HG03442 (cell line): ENCODE measurements at regions not wholly inside any gene's neighbourhood (a gene's known extent, or its start where the extent isn't known, plus 50 kb on each side); places are given as distances from the start of the nearest gene placed in this dataset.
"Not testable (repeated sequence)": the region's sequence is repeated elsewhere in the genome, so short reads cannot be mapped to it uniquely, and the experiment has no call there.

Experiments used
- ATAC-seq: cut with Tn5 transposase; IDR thresholded peaks from one replicate; pipeline ENCODE4 v1.9.1; 2021; ENCODE audit warnings: mild to moderate bottlenecking, moderate library complexity; ENCODE audit not compliant: unreplicated experiment

- ATAC-seq = no peak
Observed at GRCh38 chr14:43338713-43339112, 1168.4 kb downstream of the FSCB start.

GRCh38 chr14:43336351-43336750, 1170.7 kb downstream of the FSCB start:
- ATAC-seq = no peak

GRCh38 chr14:43326501-43327407, 1180.3 kb downstream of the FSCB start:
- not testable (repeated sequence) for ATAC-seq

DNA sequence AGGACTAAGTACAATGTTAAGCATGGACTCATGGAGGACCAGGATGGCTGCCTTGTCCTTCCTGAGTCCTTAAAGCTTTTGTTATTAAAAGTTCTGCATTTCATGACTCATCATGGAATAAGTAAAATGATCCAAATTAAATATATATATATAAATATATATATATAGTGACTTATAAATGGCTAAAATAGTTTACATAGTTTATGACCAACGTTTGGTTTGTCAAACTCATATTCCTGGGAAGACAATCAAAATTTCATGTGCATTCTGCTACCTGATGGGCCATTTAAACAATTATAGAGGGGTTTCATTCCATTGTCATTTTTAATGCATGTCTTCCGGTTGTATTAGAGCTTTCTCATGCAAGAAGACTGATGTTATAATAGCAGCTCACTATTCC, 1190.7 kb downstream of the FSCB start:
- no peak for ATAC-seq

- ATAC-seq = no peak
Observed at GRCh38 chr14:43313719-43314118, 1193.4 kb downstream of the FSCB start.

DNA sequence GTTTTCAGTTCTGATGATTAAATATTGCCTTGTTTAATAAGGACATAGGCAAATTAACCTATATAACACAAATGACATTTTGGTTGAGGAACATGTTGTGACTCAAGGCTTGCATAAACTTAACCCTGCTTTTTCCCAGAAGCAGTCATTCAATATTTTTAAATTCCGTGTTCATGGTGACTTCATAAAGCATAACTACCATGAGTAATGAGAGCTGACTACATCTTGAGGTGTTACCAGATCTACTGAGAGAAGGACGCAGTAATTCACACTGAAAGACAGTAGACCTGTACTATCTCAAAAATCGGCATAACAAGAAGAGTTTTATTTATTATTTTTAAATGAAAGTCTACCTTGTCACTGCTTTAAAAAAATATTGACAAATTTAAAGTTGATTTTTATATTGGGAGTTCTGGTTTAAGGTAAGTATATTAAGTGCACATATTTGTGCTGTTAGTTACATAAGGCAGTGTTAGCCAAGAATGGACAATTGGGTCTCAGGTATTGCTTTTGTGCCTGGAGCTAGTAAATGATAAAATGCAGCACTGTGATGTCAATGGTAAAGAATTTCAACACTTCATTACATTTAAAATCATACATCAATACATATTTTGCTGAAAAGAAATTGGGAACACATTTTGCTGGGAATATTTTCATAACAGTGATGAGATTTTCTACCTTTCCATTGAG, 1198.5 kb downstream of the FSCB start:
- ATAC-seq = no peak

GRCh38 chr14:43307836-43308235, 1199.2 kb downstream of the FSCB start:
- no peak for ATAC-seq

GRCh38 chr14:43306053-43306452, 1201.0 kb downstream of the FSCB start:
- ATAC-seq = no peak

- no peak for ATAC-seq
Observed at GRCh38 chr14:43297794-43298193, 1209.3 kb downstream of the FSCB start.

DNA sequence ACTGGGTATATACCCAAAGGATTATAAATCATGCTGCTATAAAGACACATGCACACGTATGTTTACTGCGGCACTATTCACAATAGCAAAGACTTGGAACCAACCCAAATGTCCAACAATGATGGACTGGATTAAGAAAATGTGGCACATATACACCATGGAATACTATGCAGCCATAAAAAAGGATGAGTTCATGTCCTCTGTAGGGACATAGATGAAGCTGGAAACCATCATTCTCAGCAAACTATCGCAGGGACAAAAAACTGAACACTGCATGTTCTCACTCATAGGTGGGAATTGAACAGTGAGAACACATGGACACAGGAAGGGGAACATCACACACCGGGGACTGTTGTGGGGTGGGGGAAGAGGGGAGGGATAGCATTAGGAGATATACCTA, 1211.0 kb downstream of the FSCB start:
- not testable (repeated sequence) for ATAC-seq

GRCh38 chr14:43285575-43285974, 1221.5 kb downstream of the FSCB start:
- ATAC-seq = no peak

- no peak for ATAC-seq
Observed at GRCh38 chr14:43260056-43260455, 1247.0 kb downstream of the FSCB start.

DNA sequence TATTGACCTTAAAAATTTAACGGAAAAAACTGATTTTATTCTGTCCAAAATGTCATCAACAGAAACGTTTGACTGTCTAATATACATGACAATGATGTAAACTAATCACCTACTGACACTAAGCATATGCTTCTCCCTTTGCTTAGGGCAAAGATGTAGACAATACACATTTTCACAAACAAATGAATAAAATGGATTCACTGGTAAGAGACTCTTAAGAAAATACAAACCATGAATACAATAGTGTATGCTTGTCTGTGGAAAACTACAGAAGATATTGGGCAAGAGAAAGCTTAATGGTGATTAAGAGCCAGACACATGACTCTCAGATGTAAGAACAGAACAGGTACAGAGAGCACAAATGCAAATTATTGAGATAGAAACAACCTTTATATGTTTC, 1248.7 kb downstream of the FSCB start:
- no peak for ATAC-seq

GRCh38 chr14:43256996-43257395, 1250.1 kb downstream of the FSCB start:
- ATAC-seq = not testable (repeated sequence)

- no peak for ATAC-seq
Observed at GRCh38 chr14:43252866-43253265, 1254.2 kb downstream of the FSCB start.

GRCh38 chr14:43249591-43249990, 1257.5 kb downstream of the FSCB start:
- ATAC-seq = no peak

- ATAC-seq = no peak
Observed at GRCh38 chr14:43249116-43249515, 1258.0 kb downstream of the FSCB start.

- no peak for ATAC-seq
Observed at GRCh38 chr14:43247877-43248276, 1259.2 kb downstream of the FSCB start.

- no peak for ATAC-seq
Observed at GRCh38 chr14:43244142-43244625, 1262.9 kb downstream of the FSCB start.

- no peak for ATAC-seq
Observed at GRCh38 chr14:43243168-43243567, 1263.9 kb downstream of the FSCB start.

GRCh38 chr14:43232261-43232660, 1274.8 kb downstream of the FSCB start:
- ATAC-seq = no peak

DNA sequence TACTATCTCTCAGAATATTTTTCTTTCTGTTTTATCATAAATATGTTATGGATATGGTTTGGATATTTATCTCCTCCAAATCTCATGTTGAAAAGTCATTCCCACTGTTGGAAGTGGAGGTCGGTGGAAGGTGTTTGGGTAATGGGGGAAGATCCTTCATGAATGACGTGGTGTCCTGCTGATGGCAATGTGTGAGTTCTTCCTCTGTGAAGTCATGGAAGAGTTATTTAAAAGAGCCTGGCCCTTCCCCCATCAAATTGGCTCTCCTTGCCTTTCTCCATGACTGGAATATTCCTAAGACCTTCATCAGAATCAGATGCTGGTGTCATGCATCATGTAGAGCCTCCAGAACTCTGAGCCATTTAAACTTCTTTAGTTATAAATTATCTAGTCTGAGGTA, 1291.6 kb downstream of the FSCB start:
- no peak for ATAC-seq
